HEK293 (cell line): ENCODE measurements at regions not wholly inside any gene's neighbourhood (a gene's known extent, or its start where the extent isn't known, plus 50 kb on each side); places are given as distances from the start of the nearest gene placed in this dataset.

Experiments used
- CTCF ChIA-PET: fragments of 350-600 bp; formaldehyde crosslinking; extraction: SDS; loops from one replicate; lab custom pipeline; 2021; ENCODE audit warnings: antibody characterized with exemption; lab: Yijun Ruan, JAX
- POLR2A ChIA-PET: fragments of 300-600 bp; formaldehyde crosslinking; extraction: SDS; loops from one replicate; lab custom pipeline; 2020; ENCODE audit warnings: antibody characterized with exemption, inconsistent platforms; lab: Yijun Ruan, JAX
- H3K27ac ChIP-seq: fragments of 200-500 bp; sonication (Bioruptor generic); 2 replicates; pipeline ENCODE4 v1.5.1; 2014; ENCODE audit warnings: low read depth, low read length, control low read depth, inconsistent platforms; ENCODE audit errors: extremely low read depth
- H3K36me3 ChIP-seq, 2 experiments: fragments of 200-500 bp in 1 of 2; sonication (Bioruptor generic) in 1 of 2; 1 replicate in 1 of 2; 2 replicates in 1 of 2; pipeline ENCODE4 v1.5.1; 2014 to 2017; ENCODE audit warnings: inconsistent platforms in 2 of 2, low read length in 2 of 2; ENCODE audit not compliant: control insufficient read depth in 2 of 2, insufficient read depth in 1 of 2
- H3K4me1 ChIP-seq: fragments of 200-500 bp; sonication (Bioruptor generic); 2 replicates; pipeline ENCODE4 v1.5.1; 2014; ENCODE audit warnings: mild to moderate bottlenecking, low read length, inconsistent platforms; ENCODE audit not compliant: control insufficient read depth, insufficient read depth
- H3K4me3 ChIP-seq: 2 replicates; pipeline ENCODE4 v1.5.1; 2011; ENCODE audit warnings: low read depth, mild to moderate bottlenecking, control low read depth, low read length, moderate library complexity
- H3K9me3 ChIP-seq: fragments of 200-500 bp; sonication (Bioruptor generic); 2 replicates; pipeline ENCODE4 v1.5.1; 2014; ENCODE audit warnings: low read depth, low read length, inconsistent platforms; ENCODE audit not compliant: control insufficient read depth, insufficient read depth
- IKZF3 ChIP-seq: fragments of 450-650 bp; IDR thresholded peaks from 2 replicates; pipeline ENCODE4 v1.5.0; 2018; ENCODE audit warnings: missing biosample characterization, mild to moderate bottlenecking, missing genetic modification characterization, moderate library complexity
- KLF16 ChIP-seq: fragments of 450-650 bp; formaldehyde crosslinking; IDR thresholded peaks from 2 replicates; pipeline ENCODE4 v1.5.1; 2017; ENCODE audit warnings: missing biosample characterization, missing genetic modification characterization
- SETDB1 ChIP-seq: IDR thresholded peaks from one replicate; pipeline ENCODE4 v1.6.1; 2017; ENCODE audit warnings: mild to moderate bottlenecking, low read length, moderate library complexity, mixed read lengths; ENCODE audit not compliant: insufficient read length
- WT1 ChIP-seq: fragments of 450-650 bp; formaldehyde crosslinking; IDR thresholded peaks from 2 replicates; pipeline ENCODE4 v1.5.1; 2016; ENCODE audit warnings: missing biosample characterization, missing genetic modification characterization
- ZBTB21 ChIP-seq: fragments of 450-650 bp; formaldehyde crosslinking; IDR thresholded peaks from 2 replicates; pipeline ENCODE4 v1.5.1; 2017; ENCODE audit warnings: missing biosample characterization, missing genetic modification characterization
- ZBTB48 ChIP-seq: fragments of 450-650 bp; formaldehyde crosslinking; IDR thresholded peaks from 2 replicates; pipeline ENCODE4 v1.5.1; 2016; ENCODE audit warnings: missing biosample characterization, missing genetic modification characterization
- ZNF202 ChIP-seq: fragments of 450-650 bp; formaldehyde crosslinking; IDR thresholded peaks from 2 replicates; pipeline ENCODE4 v1.5.1; 2016; ENCODE audit warnings: missing biosample characterization, missing genetic modification characterization, borderline replicate concordance
- ZNF366 ChIP-seq: fragments of 450-650 bp; formaldehyde crosslinking; conservative IDR thresholded peaks from 2 replicates; pipeline ENCODE4 v1.5.1; 2016; ENCODE audit warnings: missing biosample characterization, missing genetic modification characterization
- ZNF37A ChIP-seq: fragments of 450-650 bp; IDR thresholded peaks from 2 replicates; pipeline ENCODE4 v1.5.1; 2018; ENCODE audit warnings: missing biosample characterization, missing genetic modification characterization
- ZNF510 ChIP-seq: fragments of 450-650 bp; formaldehyde crosslinking; IDR thresholded peaks from 2 replicates; pipeline ENCODE4 v1.5.1; 2018; ENCODE audit warnings: mild to moderate bottlenecking, missing genetic modification characterization, missing biosample characterization; ENCODE audit not compliant: insufficient replicate concordance
- ZNF555 ChIP-seq: fragments of 450-650 bp; formaldehyde crosslinking; conservative IDR thresholded peaks from 2 replicates; pipeline ENCODE4 v1.5.1; 2017; ENCODE audit warnings: missing biosample characterization, mild to moderate bottlenecking, missing genetic modification characterization, inconsistent platforms
- ZNF560 ChIP-seq: fragments of 450-650 bp; formaldehyde crosslinking; IDR thresholded peaks from 2 replicates; pipeline ENCODE4 v1.5.1; 2017; ENCODE audit warnings: missing biosample characterization, missing genetic modification characterization, borderline replicate concordance
- ZNF670 ChIP-seq: fragments of 450-650 bp; formaldehyde crosslinking; IDR thresholded peaks from 2 replicates; pipeline ENCODE4 v1.5.1; 2016; ENCODE audit warnings: missing biosample characterization, missing genetic modification characterization, low read depth
- ZNF76 ChIP-seq: fragments of 450-650 bp; formaldehyde crosslinking; IDR thresholded peaks from 2 replicates; pipeline ENCODE4; 2016; ENCODE audit warnings: low read depth, missing biosample characterization, missing genetic modification characterization, borderline replicate concordance
- ZNF837 ChIP-seq: fragments of 450-650 bp; formaldehyde crosslinking; IDR thresholded peaks from 2 replicates; pipeline ENCODE4 v1.5.1; 2016; ENCODE audit warnings: missing biosample characterization, missing genetic modification characterization
- ZSCAN23 ChIP-seq: fragments of 450-650 bp; formaldehyde crosslinking; IDR thresholded peaks from 2 replicates; pipeline ENCODE4 v1.5.1; 2016; ENCODE audit warnings: missing biosample characterization, missing genetic modification characterization
- TF ChIP-seq, protein P1 (sequence below): fragments of 450-650 bp; formaldehyde crosslinking; IDR thresholded peaks from 2 replicates; pipeline ENCODE4 v1.5.1; 2016; ENCODE audit warnings: missing biosample characterization, missing genetic modification characterization
- TF ChIP-seq, protein P2 (sequence below): fragments of 450-650 bp; formaldehyde crosslinking; IDR thresholded peaks from 2 replicates; pipeline ENCODE4 v1.5.1; 2016; ENCODE audit warnings: missing biosample characterization, missing genetic modification characterization
- TF ChIP-seq, protein P3 (sequence below): fragments of 450-650 bp; formaldehyde crosslinking; IDR thresholded peaks from 2 replicates; pipeline ENCODE4 v1.5.1; 2016; ENCODE audit warnings: missing biosample characterization, missing genetic modification characterization
- TF ChIP-seq, protein P4 (sequence below): sonication (generic); formaldehyde crosslinking; IDR thresholded peaks from 2 replicates; pipeline ENCODE4 v1.8.1; 2022; ENCODE audit warnings: mild to moderate bottlenecking, moderate library complexity, missing genetic modification reagents

DNA sequence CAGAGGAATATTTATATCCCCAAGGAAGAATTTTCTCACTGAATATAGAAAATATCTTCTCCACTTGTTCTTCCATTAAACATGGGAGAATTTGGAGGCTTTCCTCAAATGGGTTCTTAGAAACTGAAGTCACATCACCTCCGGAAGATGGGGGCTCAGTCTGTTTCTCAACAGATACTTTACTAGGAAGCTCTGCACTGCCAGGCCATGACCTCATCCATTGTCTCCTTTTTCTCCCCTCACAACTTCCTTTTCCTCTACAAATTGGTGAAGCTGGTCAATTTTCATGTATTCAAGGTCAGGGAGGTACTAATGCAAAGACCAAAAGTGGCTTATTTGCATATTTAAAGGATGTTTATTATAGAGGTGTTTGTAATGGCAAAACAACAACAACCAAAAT, 173.1 kb downstream of the RNF152 start:
- no peaks in the 10 kb centered on the region for H3K4me1 ChIP-seq
- CTCF ChIA-PET = interaction anchor here (0.6 kb wide), 1 partner anchor 1615 kb away, joined by 4 read pairs; no protein-coding TSS in a partner anchor
- no peak overlapping the region for H3K4me3 ChIP-seq
- no peaks in the 10 kb centered on the region for H3K36me3 ChIP-seq
- no peak overlapping the region for H3K27ac ChIP-seq
- TF ChIP-seq ZNF76 (tag by site-specific recombination) (no peak), ZSCAN23 (tag by site-specific recombination) (no peak), ZNF555 (no peak), ZNF37A (tag by site-specific recombination) (no peak), ZBTB21 (tag by site-specific recombination) (no peak), IKZF3 (no peak), ZNF202 (no peak), SETDB1 (no peak), ZNF670 (tag by site-specific recombination) (no peak), WT1 (tag by site-specific recombination) (no peak), ZBTB48 (tag by site-specific recombination) (no peak), ZNF560 (tag by site-specific recombination) (no peak)
- TF ChIP-seq, protein P1, sequence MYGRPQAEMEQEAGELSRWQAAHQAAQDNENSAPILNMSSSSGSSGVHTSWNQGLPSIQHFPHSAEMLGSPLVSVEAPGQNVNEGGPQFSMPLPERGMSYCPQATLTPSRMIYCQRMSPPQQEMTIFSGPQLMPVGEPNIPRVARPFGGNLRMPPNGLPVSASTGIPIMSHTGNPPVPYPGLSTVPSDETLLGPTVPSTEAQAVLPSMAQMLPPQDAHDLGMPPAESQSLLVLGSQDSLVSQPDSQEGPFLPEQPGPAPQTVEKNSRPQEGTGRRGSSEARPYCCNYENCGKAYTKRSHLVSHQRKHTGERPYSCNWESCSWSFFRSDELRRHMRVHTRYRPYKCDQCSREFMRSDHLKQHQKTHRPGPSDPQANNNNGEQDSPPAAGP (tag by site-specific recombination) = no peak
- TF ChIP-seq, protein P2, sequence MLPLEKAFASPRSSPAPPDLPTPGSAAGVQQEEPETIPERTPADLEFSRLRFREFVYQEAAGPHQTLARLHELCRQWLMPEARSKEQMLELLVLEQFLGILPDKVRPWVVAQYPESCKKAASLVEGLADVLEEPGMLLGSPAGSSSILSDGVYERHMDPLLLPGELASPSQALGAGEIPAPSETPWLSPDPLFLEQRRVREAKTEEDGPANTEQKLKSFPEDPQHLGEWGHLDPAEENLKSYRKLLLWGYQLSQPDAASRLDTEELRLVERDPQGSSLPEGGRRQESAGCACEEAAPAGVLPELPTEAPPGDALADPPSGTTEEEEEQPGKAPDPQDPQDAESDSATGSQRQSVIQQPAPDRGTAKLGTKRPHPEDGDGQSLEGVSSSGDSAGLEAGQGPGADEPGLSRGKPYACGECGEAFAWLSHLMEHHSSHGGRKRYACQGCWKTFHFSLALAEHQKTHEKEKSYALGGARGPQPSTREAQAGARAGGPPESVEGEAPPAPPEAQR (tag by site-specific recombination) = no peak
- POLR2A ChIA-PET = no interaction called here
- no peaks in the 10 kb centered on the region for H3K9me3 ChIP-seq

DNA sequence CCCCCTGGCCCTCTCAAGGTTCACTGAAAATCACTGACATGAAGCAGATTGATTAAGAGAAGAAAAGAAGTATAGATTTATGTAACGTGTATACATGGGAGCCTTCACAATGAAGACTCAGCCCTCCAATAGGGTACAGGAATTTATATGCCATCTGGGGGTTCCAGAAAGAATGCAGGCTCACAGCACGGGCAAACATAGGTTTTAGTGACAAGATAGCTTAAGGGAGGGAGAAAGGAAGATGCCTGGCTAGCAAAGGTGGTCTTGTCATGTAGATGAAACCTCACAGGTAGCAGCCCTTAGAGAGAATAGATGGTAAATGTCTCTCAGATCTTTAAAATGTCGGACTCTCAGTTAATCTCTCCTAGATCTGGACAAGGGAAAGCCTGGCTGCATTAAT, 173.9 kb downstream of the RNF152 start:
- POLR2A ChIA-PET = no interaction called here
- Histone ChIP-seq H3K9me3 (no peaks in the 10 kb centered on the region), H3K4me3 (no peak overlapping the region), H3K27ac (no peak overlapping the region), H3K36me3 (no peaks in the 10 kb centered on the region), H3K4me1 (no peaks in the 10 kb centered on the region)
- TF ChIP-seq, protein P3, sequence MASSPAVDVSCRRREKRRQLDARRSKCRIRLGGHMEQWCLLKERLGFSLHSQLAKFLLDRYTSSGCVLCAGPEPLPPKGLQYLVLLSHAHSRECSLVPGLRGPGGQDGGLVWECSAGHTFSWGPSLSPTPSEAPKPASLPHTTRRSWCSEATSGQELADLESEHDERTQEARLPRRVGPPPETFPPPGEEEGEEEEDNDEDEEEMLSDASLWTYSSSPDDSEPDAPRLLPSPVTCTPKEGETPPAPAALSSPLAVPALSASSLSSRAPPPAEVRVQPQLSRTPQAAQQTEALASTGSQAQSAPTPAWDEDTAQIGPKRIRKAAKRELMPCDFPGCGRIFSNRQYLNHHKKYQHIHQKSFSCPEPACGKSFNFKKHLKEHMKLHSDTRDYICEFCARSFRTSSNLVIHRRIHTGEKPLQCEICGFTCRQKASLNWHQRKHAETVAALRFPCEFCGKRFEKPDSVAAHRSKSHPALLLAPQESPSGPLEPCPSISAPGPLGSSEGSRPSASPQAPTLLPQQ = no peak
- no peak for TF ChIP-seq ZNF837 (tag by site-specific recombination)
- CTCF ChIA-PET = interaction anchor here (0.6 kb wide), 2 partner anchors 10 to 64 kb away, joined by 3 read pairs; no protein-coding TSS in a partner anchor

DNA sequence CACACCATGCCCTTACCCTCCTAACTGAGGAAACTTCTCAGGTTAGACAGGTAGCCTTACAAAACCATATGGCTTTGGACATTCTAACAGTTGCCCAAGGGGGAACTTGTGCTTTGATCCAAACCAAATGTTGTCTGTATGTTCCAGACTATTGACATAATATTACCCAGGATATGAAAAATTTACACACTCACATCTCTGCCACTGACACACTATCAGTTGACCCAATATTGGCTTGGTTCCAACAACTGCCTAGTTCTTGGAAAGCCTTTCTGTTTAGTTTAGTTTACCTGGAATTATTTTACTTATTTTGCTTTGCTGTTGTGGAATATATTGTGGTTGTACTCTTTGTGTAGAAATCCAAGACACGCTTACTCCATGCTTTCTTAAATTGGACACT, 178.4 kb downstream of the RNF152 start:
- Histone ChIP-seq H3K9me3 (no peaks in the 10 kb centered on the region), H3K4me3 (no peak overlapping the region), H3K36me3 (no peaks in the 10 kb centered on the region), H3K4me1 (no peaks in the 10 kb centered on the region)
- CTCF ChIA-PET = no interaction called here
- no peak for TF ChIP-seq KLF16 (tag by site-specific recombination)
- TF ChIP-seq, protein P4, sequence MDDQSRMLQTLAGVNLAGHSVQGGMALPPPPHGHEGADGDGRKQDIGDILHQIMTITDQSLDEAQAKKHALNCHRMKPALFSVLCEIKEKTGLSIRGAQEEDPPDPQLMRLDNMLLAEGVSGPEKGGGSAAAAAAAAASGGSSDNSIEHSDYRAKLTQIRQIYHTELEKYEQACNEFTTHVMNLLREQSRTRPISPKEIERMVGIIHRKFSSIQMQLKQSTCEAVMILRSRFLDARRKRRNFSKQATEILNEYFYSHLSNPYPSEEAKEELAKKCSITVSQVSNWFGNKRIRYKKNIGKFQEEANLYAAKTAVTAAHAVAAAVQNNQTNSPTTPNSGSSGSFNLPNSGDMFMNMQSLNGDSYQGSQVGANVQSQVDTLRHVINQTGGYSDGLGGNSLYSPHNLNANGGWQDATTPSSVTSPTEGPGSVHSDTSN = no peak
- TF ChIP-seq ZNF366 (tag by site-specific recombination) = no peak
- TF ChIP-seq ZNF510 = no peak
- TF ChIP-seq, all 188 proteins: peak for 0
- POLR2A ChIA-PET = no interaction called here
- no peak overlapping the region for H3K27ac ChIP-seq
